ENCODE measurements at regions not wholly inside any gene's neighbourhood (a gene's known extent, or its start where the extent isn't known, plus 50 kb on each side); places are given as distances from the start of the nearest gene placed in this dataset.

DNA sequence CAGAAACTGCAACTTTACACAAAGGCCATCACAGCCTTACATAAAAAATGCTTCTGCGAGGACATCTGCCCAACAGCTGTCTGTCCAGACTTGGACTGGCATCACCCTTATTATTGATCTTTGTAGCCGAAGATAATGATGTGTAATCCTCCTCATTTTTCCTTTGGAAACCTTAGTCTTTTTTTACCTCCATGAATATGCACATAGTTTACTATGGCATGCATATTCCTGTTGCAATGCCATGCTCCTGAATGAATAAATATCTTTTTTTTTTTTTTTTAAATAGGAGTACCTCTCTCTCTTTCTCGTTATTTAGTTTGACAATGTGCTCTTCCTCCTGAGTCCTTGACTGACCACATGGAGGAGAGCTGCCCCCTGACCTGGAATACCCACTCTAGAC, 409.6 kb upstream of the USP24 start:
- no peaks in the 10 kb centered on the region for H4K20me1 ChIP-seq (ENCODE audit: insufficient read depth, low read length)
- TF ChIP-seq, protein P1, sequence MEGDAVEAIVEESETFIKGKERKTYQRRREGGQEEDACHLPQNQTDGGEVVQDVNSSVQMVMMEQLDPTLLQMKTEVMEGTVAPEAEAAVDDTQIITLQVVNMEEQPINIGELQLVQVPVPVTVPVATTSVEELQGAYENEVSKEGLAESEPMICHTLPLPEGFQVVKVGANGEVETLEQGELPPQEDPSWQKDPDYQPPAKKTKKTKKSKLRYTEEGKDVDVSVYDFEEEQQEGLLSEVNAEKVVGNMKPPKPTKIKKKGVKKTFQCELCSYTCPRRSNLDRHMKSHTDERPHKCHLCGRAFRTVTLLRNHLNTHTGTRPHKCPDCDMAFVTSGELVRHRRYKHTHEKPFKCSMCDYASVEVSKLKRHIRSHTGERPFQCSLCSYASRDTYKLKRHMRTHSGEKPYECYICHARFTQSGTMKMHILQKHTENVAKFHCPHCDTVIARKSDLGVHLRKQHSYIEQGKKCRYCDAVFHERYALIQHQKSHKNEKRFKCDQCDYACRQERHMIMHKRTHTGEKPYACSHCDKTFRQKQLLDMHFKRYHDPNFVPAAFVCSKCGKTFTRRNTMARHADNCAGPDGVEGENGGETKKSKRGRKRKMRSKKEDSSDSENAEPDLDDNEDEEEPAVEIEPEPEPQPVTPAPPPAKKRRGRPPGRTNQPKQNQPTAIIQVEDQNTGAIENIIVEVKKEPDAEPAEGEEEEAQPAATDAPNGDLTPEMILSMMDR (conservative IDR thresholded peaks at IDR 0.05; ENCODE audit: low read length), result no peak
- TF ChIP-seq EZH2phosphoT487 (IDR thresholded peaks at IDR 0.05; ENCODE audit: borderline replicate concordance, low read depth, low read length), result no peak
- H3K9me3 ChIP-seq (ENCODE audit: low read length), result no peaks in the 10 kb centered on the region
- POLR2A ChIA-PET, result no interaction called here
- no peak overlapping the region for H2AFZ ChIP-seq (ENCODE audit: low read length)
- H3K4me1 ChIP-seq (ENCODE audit: insufficient read depth, low read length, poor library complexity, severe bottlenecking), result no peaks in the 10 kb centered on the region
- H3K4me3 ChIP-seq (ENCODE audit: low read depth, low read length, poor library complexity, severe bottlenecking), result no peak overlapping the region
- no peaks in the 10 kb centered on the region for H3K79me2 ChIP-seq (ENCODE audit: insufficient read depth, low read depth, low read length)
- no peak overlapping the region for H3K4me2 ChIP-seq (ENCODE audit: low read length)
- no TSS peak for BruUV-seq (replicated peaks)
- H3K36me3 ChIP-seq (ENCODE audit: insufficient read depth, low read length), result no peaks in the 10 kb centered on the region
- DNase-seq (ENCODE audit: low spot score), result no peak
- CTCF ChIA-PET (ENCODE audit: unreplicated experiment), result no interaction called here
- H3K9me2 ChIP-seq (ENCODE audit: insufficient read depth, low read length), result no peaks in the 10 kb centered on the region
- intact Hi-C loops (cut with micrococcal nuclease; ENCODE audit: unreplicated experiment), result no loop called here
- no peak overlapping the region for H3K27ac ChIP-seq (ENCODE audit: low read depth, low read length, poor library complexity, severe bottlenecking)

DNA sequence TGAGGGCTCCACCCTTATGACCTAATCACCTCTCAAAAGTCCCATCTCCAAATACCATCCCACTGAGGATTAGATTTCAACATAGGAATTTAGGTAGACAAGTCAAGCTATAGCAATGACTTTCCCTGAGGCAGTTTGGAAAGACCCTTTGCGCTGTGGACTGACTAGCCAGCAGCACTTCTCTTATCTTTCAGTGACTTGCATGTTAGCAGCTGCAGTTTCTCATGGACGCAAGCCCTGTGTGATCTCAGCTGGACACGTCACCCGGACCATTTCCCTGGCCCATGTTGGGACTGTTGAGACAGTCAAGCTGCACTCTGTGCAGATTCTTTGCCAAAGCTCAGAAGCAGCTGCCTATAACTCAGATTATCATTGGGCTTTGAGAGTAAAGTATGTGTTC, 408.1 kb upstream of the USP24 start:
- H3K9me2 ChIP-seq (ENCODE audit: insufficient read depth, low read length), result no peaks in the 10 kb centered on the region
- ChIA-PET POLR2A (no interaction called here), CTCF (ENCODE audit: unreplicated experiment) (no interaction called here)
- H3K4me3 ChIP-seq (ENCODE audit: low read depth, low read length, poor library complexity, severe bottlenecking), result no peak overlapping the region
- DNase-seq (ENCODE audit: low spot score), result no peak
- no peak overlapping the region for H3K4me2 ChIP-seq (ENCODE audit: low read length)
- no peak overlapping the region for H3K27ac ChIP-seq (ENCODE audit: low read depth, low read length, poor library complexity, severe bottlenecking)
- H2AFZ ChIP-seq (ENCODE audit: low read length), result no peak overlapping the region
- BruUV-seq (replicated peaks), result no TSS peak
- H3K36me3 ChIP-seq (ENCODE audit: insufficient read depth, low read length), result no peaks in the 10 kb centered on the region
- H3K4me1 ChIP-seq (ENCODE audit: insufficient read depth, low read length, poor library complexity, severe bottlenecking), result no peaks in the 10 kb centered on the region
- H3K9me3 ChIP-seq (ENCODE audit: low read length), result no peaks in the 10 kb centered on the region
- intact Hi-C loops (cut with micrococcal nuclease; ENCODE audit: unreplicated experiment), result no loop called here
- TF ChIP-seq EZH2phosphoT487 (IDR thresholded peaks at IDR 0.05; ENCODE audit: borderline replicate concordance, low read depth, low read length), result no peak
- TF ChIP-seq, protein P1 (conservative IDR thresholded peaks at IDR 0.05; ENCODE audit: low read length), result no peak
- H3K79me2 ChIP-seq (ENCODE audit: insufficient read depth, low read depth, low read length), result no peaks in the 10 kb centered on the region
- H4K20me1 ChIP-seq (ENCODE audit: insufficient read depth, low read length), result no peaks in the 10 kb centered on the region

DNA sequence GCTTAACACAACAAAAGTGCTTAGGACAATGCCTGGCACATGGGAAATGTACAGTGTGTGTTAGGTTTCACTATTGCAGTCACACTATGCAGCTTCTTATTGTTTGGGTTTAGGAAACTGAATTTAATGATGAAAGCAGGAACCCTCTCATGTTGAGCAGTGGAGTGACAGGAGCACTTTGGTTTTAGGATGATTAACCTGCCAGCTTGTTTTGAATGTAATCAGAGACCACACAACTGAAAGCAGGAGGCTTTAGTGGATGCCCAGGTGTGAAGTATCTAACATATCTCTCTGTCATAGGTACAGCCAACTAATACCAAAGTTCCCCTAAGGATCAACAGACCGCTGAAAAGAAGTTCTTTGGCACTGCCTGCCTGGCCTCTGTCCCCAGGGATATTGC, 406.9 kb upstream of the USP24 start:
- Histone ChIP-seq H2AFZ (ENCODE audit: low read length) (no peak overlapping the region), H3K4me2 (ENCODE audit: low read length) (no peak overlapping the region), H3K4me3 (ENCODE audit: low read depth, low read length, poor library complexity, severe bottlenecking) (no peak overlapping the region), H3K9me2 (ENCODE audit: insufficient read depth, low read length) (no peaks in the 10 kb centered on the region), H3K79me2 (ENCODE audit: insufficient read depth, low read depth, low read length) (no peaks in the 10 kb centered on the region), H3K9me3 (ENCODE audit: low read length) (no peaks in the 10 kb centered on the region), H4K20me1 (ENCODE audit: insufficient read depth, low read length) (no peaks in the 10 kb centered on the region), H3K27ac (ENCODE audit: low read depth, low read length, poor library complexity, severe bottlenecking) (no peak overlapping the region), H3K36me3 (ENCODE audit: insufficient read depth, low read length) (no peaks in the 10 kb centered on the region), H3K4me1 (ENCODE audit: insufficient read depth, low read length, poor library complexity, severe bottlenecking) (no peaks in the 10 kb centered on the region)
- no TSS peak for BruUV-seq (replicated peaks)
- ChIA-PET CTCF (ENCODE audit: unreplicated experiment) (no interaction called here), POLR2A (interaction anchor here (0.6 kb wide), 1 partner anchor 258 kb away, joined by 3 read pairs; no protein-coding TSS in a partner anchor)
- TF ChIP-seq, protein P1 (conservative IDR thresholded peaks at IDR 0.05; ENCODE audit: low read length), result no peak
- no peak for TF ChIP-seq EZH2phosphoT487 (IDR thresholded peaks at IDR 0.05; ENCODE audit: borderline replicate concordance, low read depth, low read length)
- DNase-seq (ENCODE audit: low spot score), result no peak
- intact Hi-C loops (cut with micrococcal nuclease; ENCODE audit: unreplicated experiment), result no loop called here
